IMR-90 (cell line): ENCODE measurements at regions not wholly inside any gene's neighbourhood (a gene's known extent, or its start where the extent isn't known, plus 50 kb on each side); places are given as distances from the start of the nearest gene placed in this dataset.

ENCODE experiments used
- ATAC-seq: fragments of 200-7000 bp; cut with Tn5 transposase; 2 replicates; pipeline ENCODE4 v1.9.1; 2020; ENCODE audit warnings: low read depth, mild to moderate bottlenecking, moderate library complexity
- BruUV-seq: library from RNA; stranded (reverse); fragments of 400-500 nt; replicated peaks from 2 replicates; lab custom pipeline; 2021; lab: Mats Ljungman, UMichigan
- CTCF ChIA-PET: fragments of 300-600 bp; formaldehyde crosslinking; extraction: SDS; loops from one replicate; lab custom pipeline; 2021; ENCODE audit warnings: antibody characterized with exemption; lab: Yijun Ruan, JAX
- POLR2A ChIA-PET: fragments of 300-600 bp; sonication (Branson Sonifier 250); formaldehyde crosslinking; loops from one replicate; lab custom pipeline; 2022; ENCODE audit warnings: antibody characterized with exemption; ENCODE audit not compliant: unreplicated experiment; lab: Charles Lee
- DNase-seq: peaks from one replicate; pipeline ENCODE4 v3.0.0; 2013
- H2AFZ ChIP-seq: replicated peaks from 2 replicates; pipeline ENCODE3; 2013; ENCODE audit warnings: low read length, mild to moderate bottlenecking; ENCODE audit not compliant: poor library complexity
- H2AK5ac ChIP-seq: 2 replicates; pipeline ENCODE4 v1.6.1; 2013; ENCODE audit warnings: low read depth, low read length, inconsistent platforms
- H2AK9ac ChIP-seq: replicated peaks from 2 replicates; pipeline ENCODE3; 2013; ENCODE audit warnings: mild to moderate bottlenecking, low read depth, low read length, moderate library complexity; ENCODE audit not compliant: poor library complexity
- H2BK120ac ChIP-seq: 2 replicates; pipeline ENCODE4 v1.6.1; 2013; ENCODE audit warnings: low read depth, low read length, inconsistent platforms
- H2BK15ac ChIP-seq: 3 replicates; pipeline ENCODE4 v1.6.1; 2013; ENCODE audit warnings: low read depth, low read length, inconsistent platforms
- H2BK20ac ChIP-seq: 2 replicates; pipeline ENCODE4 v1.6.1; 2013; ENCODE audit warnings: low read depth, mild to moderate bottlenecking, inconsistent platforms, low read length, moderate library complexity
- H2BK5ac ChIP-seq: 2 replicates; pipeline ENCODE4 v1.6.1; 2013; ENCODE audit warnings: mild to moderate bottlenecking, low read depth, low read length, inconsistent platforms; ENCODE audit not compliant: poor library complexity, severe bottlenecking
- H3K14ac ChIP-seq: replicated peaks from 2 replicates; pipeline ENCODE4 v1.6.1; 2013; ENCODE audit warnings: low read depth, low read length, inconsistent platforms
- H3K18ac ChIP-seq: 2 replicates; pipeline ENCODE4 v1.6.1; 2013; ENCODE audit warnings: low read depth, low read length, control low read depth
- H3K23ac ChIP-seq: 2 replicates; pipeline ENCODE4 v1.6.1; 2013; ENCODE audit warnings: low read depth, low read length, inconsistent platforms
- H3K27ac ChIP-seq: 2 replicates; pipeline ENCODE4 v1.5.1; 2013; ENCODE audit warnings: mild to moderate bottlenecking, control low read depth, low read length; ENCODE audit not compliant: insufficient read depth
- H3K27me3 ChIP-seq: 2 replicates; pipeline ENCODE4 v1.6.1; 2013; ENCODE audit warnings: low read length; ENCODE audit not compliant: control insufficient read depth, insufficient read depth
- H3K36me3 ChIP-seq: 2 replicates; pipeline ENCODE4 v1.6.1; 2013; ENCODE audit warnings: low read length, mixed read lengths; ENCODE audit not compliant: control insufficient read depth, insufficient read depth
- H3K4ac ChIP-seq: 2 replicates; pipeline ENCODE4 v1.6.1; 2013; ENCODE audit warnings: low read depth, low read length, inconsistent platforms
- H3K4me1 ChIP-seq: 2 replicates; pipeline ENCODE4 v1.6.1; 2013; ENCODE audit warnings: low read length, mixed read lengths; ENCODE audit not compliant: control insufficient read depth, insufficient read depth
- H3K4me2 ChIP-seq: 2 replicates; pipeline ENCODE4 v1.6.1; 2013; ENCODE audit warnings: low read depth, mild to moderate bottlenecking, control low read depth, low read length, moderate library complexity
- H3K4me3 ChIP-seq: 2 replicates; pipeline ENCODE4 v1.5.1; 2013; ENCODE audit warnings: low read depth, mild to moderate bottlenecking, control low read depth, low read length, moderate library complexity; ENCODE audit not compliant: insufficient read depth
- H3K56ac ChIP-seq: 2 replicates; pipeline ENCODE4 v1.6.1; 2013; ENCODE audit warnings: low read length, inconsistent platforms; ENCODE audit not compliant: insufficient read depth; ENCODE audit errors: extremely low read depth
- H3K79me1 ChIP-seq, 2 experiments: 2 replicates each; pipeline ENCODE4 v1.6.1; 2013; ENCODE audit warnings: low read length in 2 of 2, inconsistent platforms in 1 of 2, low read depth in 1 of 2
- H3K9ac ChIP-seq: 2 replicates; pipeline ENCODE4 v1.6.1; 2013; ENCODE audit warnings: low read depth, low read length, control low read depth
- H3K9me1 ChIP-seq: 2 replicates; pipeline ENCODE4 v1.6.1; 2013; ENCODE audit warnings: low read length, inconsistent platforms; ENCODE audit not compliant: insufficient read depth
- H3K9me3 ChIP-seq: 2 replicates; pipeline ENCODE4 v1.6.1; 2013; ENCODE audit warnings: low read length; ENCODE audit not compliant: control insufficient read depth, insufficient read depth
- H4K20me1 ChIP-seq: 2 replicates; pipeline ENCODE4 v1.6.1; 2013; ENCODE audit warnings: low read length, inconsistent platforms; ENCODE audit not compliant: insufficient read depth
- H4K5ac ChIP-seq: 2 replicates; pipeline ENCODE4 v1.6.1; 2013; ENCODE audit warnings: mild to moderate bottlenecking, low read depth, low read length, control low read depth
- H4K8ac ChIP-seq, 2 experiments: 2 replicates each; pipeline ENCODE4 v1.6.1; 2013; ENCODE audit warnings: low read depth in 2 of 2, low read length in 2 of 2, control low read depth in 1 of 2, inconsistent platforms in 1 of 2
- H4K91ac ChIP-seq: 2 replicates; pipeline ENCODE4 v1.6.1; 2013; ENCODE audit warnings: low read depth, low read length, inconsistent platforms; ENCODE audit not compliant: insufficient read depth
- BHLHE40 ChIP-seq: fragments of 150-350 bp; IDR thresholded peaks from 2 replicates; pipeline ENCODE4 v1.6.1; 2016; ENCODE audit warnings: mild to moderate bottlenecking, low read depth, low read length
- POLR2A ChIP-seq: IDR thresholded peaks from 2 replicates; pipeline ENCODE4 v1.6.1; 2012; ENCODE audit warnings: mild to moderate bottlenecking, low read depth, low read length
- RAD21 ChIP-seq: IDR thresholded peaks from 2 replicates; pipeline ENCODE4 v1.6.1; 2012; ENCODE audit warnings: low read length, improper control_type of control experiment
- WGBS, 2 experiments: methylation state at CpG; one replicate each; pipeline versions ENCODE4 v1.1.5 to v1.1.7; 2013; ENCODE audit warnings: missing lambda C conversion rate in 2 of 2; ENCODE audit not compliant: insufficient read length in 1 of 2; ENCODE audit errors: extremely low coverage in 2 of 2; 5-methylcytosine and 5-hydroxymethylcytosine counted together
- dilution Hi-C: fragments of 300-500 bp; cut with HindIII; formaldehyde crosslinking; loops from one replicate; pipeline ENCODE4 v1.14.3; 2018; ENCODE audit warnings: low sequenced_read_pairs; ENCODE audit not compliant: unreplicated experiment
- in situ Hi-C: fragments of 300-500 bp; cut with MboI; formaldehyde crosslinking; loops from 3 replicates; pipeline ENCODE4 v1.14.3; 2019; ENCODE audit warnings: low sequenced_read_pairs, inconsistent platforms, mixed read lengths
- intact Hi-C: fragments of 100-400 bp; cut with micrococcal nuclease; formaldehyde crosslinking; loops from 2 replicates; pipeline ENCODE4 v1.10.0; 2022

DNA sequence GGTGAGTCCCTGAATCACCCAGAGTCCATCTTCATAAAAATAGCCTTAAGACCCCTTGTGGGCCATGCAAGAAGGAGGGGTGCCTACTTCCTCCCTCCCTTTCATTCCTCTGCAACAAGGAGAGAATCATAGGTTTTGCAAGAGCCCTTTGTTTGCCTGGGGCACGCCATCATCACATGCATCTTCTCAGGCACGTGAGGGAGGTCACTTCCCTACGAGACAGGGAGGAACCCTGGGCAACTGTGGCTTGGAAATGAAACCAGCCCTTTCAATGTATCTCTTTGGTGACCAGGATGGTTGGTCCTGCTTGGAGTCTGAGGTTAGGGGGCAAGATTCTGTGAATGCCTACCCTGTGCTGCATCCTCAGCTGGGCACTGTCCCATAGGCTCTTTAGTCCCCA lies 194.8 kb downstream of the MAFB start:
- Histone ChIP-seq H2AK9ac (no peak overlapping the region), H3K4me3 (no peak overlapping the region), H4K8ac (no peak overlapping the region), H2AFZ (no peak overlapping the region), H3K79me1 (no peaks in the 10 kb centered on the region), H3K14ac (no peak overlapping the region), H2BK5ac (no peak overlapping the region), H3K4me2 (no peak overlapping the region), H2AK5ac (no peak overlapping the region), H3K27ac (no peak overlapping the region), H3K23ac (no peak overlapping the region), H3K56ac (no peak overlapping the region), H3K36me3 (no peaks in the 10 kb centered on the region), H2BK15ac (no peak overlapping the region), H3K9me1 (no peaks in the 10 kb centered on the region), H4K91ac (no peak overlapping the region), H3K27me3 (no peaks in the 10 kb centered on the region), H2BK120ac (no peak overlapping the region), H3K9me3 (no peaks in the 10 kb centered on the region), H4K5ac (no peak overlapping the region), H3K18ac (no peak overlapping the region), H4K20me1 (no peaks in the 10 kb centered on the region), H2BK20ac (no peak overlapping the region), H3K4me1 (no peaks in the 10 kb centered on the region), H3K9ac (no peak overlapping the region), H3K4ac (no peak overlapping the region)
- dilution Hi-C loops = no loop called here
- intact Hi-C loops = no loop called here
- ChIA-PET POLR2A (no interaction called here), CTCF (no interaction called here)
- no CpG with 5 or more reads among the region's 3 CpGs for WGBS, 2 experiments
- in situ Hi-C loops = no loop called here
- no peak for DNase-seq
- no peak for ATAC-seq
- TF ChIP-seq BHLHE40 (no peak), RAD21 (no peak), POLR2A (no peak)
- BruUV-seq = no TSS peak
